ENCODE measurements at regions not wholly inside any gene's neighbourhood (a gene's known extent, or its start where the extent isn't known, plus 50 kb on each side); places are given as distances from the start of the nearest gene placed in this dataset.

- Histone ChIP-seq H3K36me3 (replicated peaks; ENCODE audit: low read depth, low read length) (no peaks in the 10 kb centered on the region), H3K27me3 (ENCODE audit: low read depth, low read length) (no peaks in the 10 kb centered on the region), H3K4me1 (ENCODE audit: low read length) (no peaks in the 10 kb centered on the region), H2AFZ (ENCODE audit: low read depth, low read length) (no peak overlapping the region), H3K27ac (ENCODE audit: low read length) (no peak overlapping the region), H3K79me2 (ENCODE audit: low read length) (no peaks in the 10 kb centered on the region), H3K9ac (ENCODE audit: low read length) (no peak overlapping the region), H3K4me2 (ENCODE audit: low read length) (no peak overlapping the region), H3K9me3 (ENCODE audit: insufficient read depth, low read length) (no peaks in the 10 kb centered on the region), H3K4me3 (ENCODE audit: low read length) (no peak overlapping the region), H4K20me1 (ENCODE audit: insufficient read depth, low read length) (no peaks in the 10 kb centered on the region)
- TF ChIP-seq EZH2phosphoT487 (IDR thresholded peaks at IDR 0.05; ENCODE audit: low read depth) = no peak
- no peak for TF ChIP-seq CTCF (IDR thresholded peaks at IDR 0.05; ENCODE audit: low read depth, low read length)
Measured at GRCh38 chr6:169323221-169323620, 69.6 kb upstream of the THBS2 start.

- no peaks in the 10 kb centered on the region for H3K4me1 ChIP-seq (ENCODE audit: low read length)
Measured at GRCh38 chr6:169321546-169321945, 67.9 kb upstream of the THBS2 start.

GRCh38 chr6:169320013-169320412, 66.4 kb upstream of the THBS2 start:
- no peaks in the 10 kb centered on the region for H3K27me3 ChIP-seq (ENCODE audit: low read depth, low read length)
- H3K4me1 ChIP-seq (ENCODE audit: low read length) = no peaks in the 10 kb centered on the region
- H3K4me3 ChIP-seq (ENCODE audit: low read length) = no peak overlapping the region
- no peaks in the 10 kb centered on the region for H3K9me3 ChIP-seq (ENCODE audit: insufficient read depth, low read length)
- no peak overlapping the region for H3K4me2 ChIP-seq (ENCODE audit: low read length)
- H2AFZ ChIP-seq (ENCODE audit: low read depth, low read length) = no peak overlapping the region
- no peaks in the 10 kb centered on the region for H3K36me3 ChIP-seq (replicated peaks; ENCODE audit: low read depth, low read length)
- no peak overlapping the region for H3K27ac ChIP-seq (ENCODE audit: low read length)
- H3K79me2 ChIP-seq (ENCODE audit: low read length) = no peaks in the 10 kb centered on the region
- H3K9ac ChIP-seq (ENCODE audit: low read length) = no peak overlapping the region
- TF ChIP-seq EZH2phosphoT487 (IDR thresholded peaks at IDR 0.05; ENCODE audit: low read depth) = no peak
- no peak for TF ChIP-seq CTCF (IDR thresholded peaks at IDR 0.05; ENCODE audit: low read depth, low read length)
- no peaks in the 10 kb centered on the region for H4K20me1 ChIP-seq (ENCODE audit: insufficient read depth, low read length)

More at GRCh38 chr6:169321546-169321945, 67.9 kb upstream of the THBS2 start:
- no peak overlapping the region for H3K4me2 ChIP-seq (ENCODE audit: low read length)
- no peaks in the 10 kb centered on the region for H4K20me1 ChIP-seq (ENCODE audit: insufficient read depth, low read length)
- no peaks in the 10 kb centered on the region for H3K79me2 ChIP-seq (ENCODE audit: low read length)
- H3K27ac ChIP-seq (ENCODE audit: low read length) = no peak overlapping the region
- no peaks in the 10 kb centered on the region for H3K27me3 ChIP-seq (ENCODE audit: low read depth, low read length)
- no peaks in the 10 kb centered on the region for H3K36me3 ChIP-seq (replicated peaks; ENCODE audit: low read depth, low read length)
- no peak overlapping the region for H2AFZ ChIP-seq (ENCODE audit: low read depth, low read length)
- TF ChIP-seq CTCF (IDR thresholded peaks at IDR 0.05; ENCODE audit: low read depth, low read length) (no peak), EZH2phosphoT487 (IDR thresholded peaks at IDR 0.05; ENCODE audit: low read depth) (no peak)
- no peak overlapping the region for H3K9ac ChIP-seq (ENCODE audit: low read length)
- H3K4me3 ChIP-seq (ENCODE audit: low read length) = no peak overlapping the region
- H3K9me3 ChIP-seq (ENCODE audit: insufficient read depth, low read length) = no peaks in the 10 kb centered on the region

GRCh38 chr6:169317441-169318202, 64.0 kb upstream of the THBS2 start:
- Histone ChIP-seq H3K27me3 (ENCODE audit: low read depth, low read length) (no peaks in the 10 kb centered on the region), H3K4me3 (ENCODE audit: low read length) (no peak overlapping the region), H3K36me3 (replicated peaks; ENCODE audit: low read depth, low read length) (no peaks in the 10 kb centered on the region), H3K9ac (ENCODE audit: low read length) (no peak overlapping the region), H2AFZ (ENCODE audit: low read depth, low read length) (no peak overlapping the region), H3K9me3 (ENCODE audit: insufficient read depth, low read length) (no peaks in the 10 kb centered on the region), H4K20me1 (ENCODE audit: insufficient read depth, low read length) (no peaks in the 10 kb centered on the region), H3K27ac (ENCODE audit: low read length) (no peak overlapping the region), H3K4me1 (ENCODE audit: low read length) (no peaks in the 10 kb centered on the region), H3K79me2 (ENCODE audit: low read length) (no peaks in the 10 kb centered on the region), H3K4me2 (ENCODE audit: low read length) (no peak overlapping the region)
- TF ChIP-seq CTCF (IDR thresholded peaks at IDR 0.05; ENCODE audit: low read depth, low read length) (no peak), EZH2phosphoT487 (IDR thresholded peaks at IDR 0.05; ENCODE audit: low read depth) (no peak)

All from OCI-LY3 (cell line).